Activated CD4-positive, alpha-beta T cell treated with anti-CD3 and anti-CD28 coated beads, Interleukin-2, amount 50 U/mL, for 48 hours (primary cell): ENCODE measurements at regions not wholly inside any gene's neighbourhood (a gene's known extent, or its start where the extent isn't known, plus 50 kb on each side); places are given as distances from the start of the nearest gene placed in this dataset.
"Not testable (repeated sequence)": the region's sequence is repeated elsewhere in the genome, so short reads cannot be mapped to it uniquely, and the experiment has no call there.

Experiments used
- DNase-seq, 2 experiments: peaks; one replicate each; pipeline ENCODE4 v3.0.0-alpha.2; 2020

DNA sequence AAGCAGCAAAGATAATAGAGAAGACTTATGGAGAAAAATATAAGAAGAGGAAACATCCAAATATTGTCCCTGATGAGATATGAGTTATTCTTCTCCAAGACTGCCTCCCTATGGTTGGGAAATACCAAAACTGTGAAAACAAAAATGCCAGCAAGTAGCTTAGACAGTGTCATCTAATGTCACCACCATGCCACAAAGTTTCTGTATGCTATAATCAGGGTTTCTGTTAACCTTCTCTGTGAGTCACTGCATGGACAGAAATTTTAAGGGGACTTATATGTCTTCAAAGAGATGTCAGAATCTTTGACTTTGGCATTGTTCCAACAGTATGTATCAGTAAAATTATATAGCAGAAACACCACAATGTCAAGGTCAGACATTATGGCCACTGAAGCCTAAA, 222.6 kb downstream of the KDM5D start:
- no peak for DNase-seq

DNA sequence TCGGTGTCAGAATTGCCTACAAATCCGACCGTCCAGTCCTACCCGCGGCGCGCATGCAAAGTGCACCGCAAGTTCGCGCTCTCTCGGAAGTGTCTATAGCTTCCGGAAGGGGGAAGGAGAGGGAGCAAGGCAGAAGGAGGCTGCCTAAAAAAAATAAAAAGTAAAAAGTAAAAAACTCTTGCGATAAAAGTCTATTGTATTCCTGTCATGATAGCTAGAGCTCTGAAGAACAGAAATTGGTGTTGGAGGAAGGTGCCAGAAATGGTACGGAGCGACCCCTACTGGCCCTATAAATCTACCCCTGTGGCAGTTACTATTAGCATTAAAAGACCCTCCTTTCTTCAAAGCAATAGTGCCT, 241.5 kb downstream of the KDM5D start:
- DNase-seq, result peak; percentile 20 to 34

DNA sequence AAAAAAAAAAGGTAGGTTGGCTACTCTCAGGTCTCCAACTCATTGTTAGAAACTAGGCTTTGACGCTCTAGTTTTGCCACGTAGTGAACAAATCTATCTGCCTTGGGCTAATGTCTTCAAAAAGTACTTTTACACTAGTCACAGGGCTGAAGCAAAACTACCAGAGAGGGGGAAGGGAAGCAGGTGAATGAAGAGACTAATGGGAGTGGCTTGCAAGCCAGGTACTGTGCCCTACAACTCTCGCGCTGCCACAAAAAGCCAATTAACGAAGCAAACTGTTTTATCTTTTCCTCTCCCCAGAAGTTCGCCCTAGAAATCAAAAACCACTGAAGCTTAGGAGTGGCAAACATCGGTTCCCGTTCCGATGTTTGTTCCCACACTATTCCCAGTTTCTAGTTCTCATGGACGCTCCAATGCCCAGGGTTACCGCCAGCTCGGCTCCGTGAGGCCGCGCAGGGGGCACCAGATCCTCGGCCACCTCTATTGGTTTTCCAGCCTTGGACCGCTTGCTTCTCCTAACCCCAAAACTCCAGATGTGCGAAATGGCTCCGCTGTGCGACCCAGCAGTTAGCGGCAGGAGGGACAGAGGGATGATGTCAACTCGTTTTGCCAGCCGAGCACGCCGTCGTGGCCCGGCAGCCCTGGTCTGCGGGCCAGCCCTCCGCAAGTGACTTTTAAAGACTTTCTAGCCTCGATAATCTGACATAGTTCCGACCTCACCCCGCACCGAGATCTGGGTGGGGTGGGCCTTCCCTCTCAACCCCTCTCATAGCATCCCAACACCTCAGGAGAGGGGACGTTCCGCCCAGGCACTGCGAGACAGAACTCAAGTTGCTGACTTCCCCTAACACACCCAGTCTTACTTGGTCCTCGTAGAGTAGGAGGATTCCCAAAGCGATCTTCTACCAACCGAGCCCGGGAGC, 242.1 kb downstream of the KDM5D start:
- peak in 1 of 2 experiments; percentile 3 for DNase-seq

DNA sequence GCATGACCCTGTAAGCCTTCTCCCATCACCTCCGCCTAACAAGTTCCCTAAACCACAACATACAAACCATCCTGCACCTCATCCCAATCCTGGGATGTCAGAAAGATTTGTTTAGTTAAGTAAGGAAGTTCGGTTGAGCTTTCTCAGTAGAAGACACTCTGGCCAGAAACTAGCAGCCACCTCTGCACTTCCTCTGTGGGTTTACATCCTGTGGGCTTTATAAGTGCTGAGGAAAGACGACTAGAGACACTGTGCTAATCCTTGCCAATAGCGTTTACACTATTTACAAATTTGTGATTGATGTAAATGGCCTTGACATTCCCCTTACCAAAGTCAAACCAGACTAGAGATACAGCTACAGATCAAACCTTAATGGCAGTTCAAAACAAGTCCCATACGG, 246.0 kb downstream of the KDM5D start:
- DNase-seq, result no peak

DNA sequence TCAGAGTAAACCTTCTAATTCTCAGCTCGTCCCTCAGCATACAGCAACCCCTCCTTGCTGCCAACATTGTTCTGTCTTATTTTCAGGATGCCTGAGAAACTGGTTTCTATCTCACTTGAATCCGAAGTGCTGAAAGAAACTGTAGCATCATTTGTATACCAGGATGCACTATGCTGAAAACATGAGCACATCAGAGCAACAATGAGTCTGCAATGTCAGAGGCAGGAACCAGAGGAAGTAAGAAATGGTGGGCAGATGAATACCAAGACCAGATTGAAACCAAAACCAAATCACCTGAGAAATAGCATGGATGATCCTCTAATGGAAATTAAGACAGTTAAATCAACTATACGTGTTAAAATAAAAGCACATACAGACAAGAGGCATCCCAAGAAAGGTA, 257.0 kb downstream of the KDM5D start:
- DNase-seq, result no peak

DNA sequence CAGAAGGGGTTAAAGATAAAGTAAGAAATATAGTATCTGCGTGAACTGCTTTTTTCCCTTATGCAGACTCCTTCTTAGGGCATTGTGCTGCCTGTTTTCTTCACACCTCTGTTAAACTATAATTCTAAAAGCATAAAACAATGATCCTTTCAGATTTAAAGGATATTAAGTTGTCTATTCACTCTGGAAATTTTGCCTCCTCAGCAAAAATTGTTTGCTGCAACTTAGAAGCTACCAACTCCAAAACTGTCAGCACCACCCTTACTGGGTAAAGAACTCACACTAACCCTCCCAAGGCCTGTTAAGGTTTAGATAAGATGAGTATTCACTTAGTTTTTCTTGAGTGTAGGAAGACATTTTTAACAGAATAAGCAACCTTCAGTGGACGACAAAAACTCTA, 259.5 kb downstream of the KDM5D start:
- DNase-seq, result no peak

DNA sequence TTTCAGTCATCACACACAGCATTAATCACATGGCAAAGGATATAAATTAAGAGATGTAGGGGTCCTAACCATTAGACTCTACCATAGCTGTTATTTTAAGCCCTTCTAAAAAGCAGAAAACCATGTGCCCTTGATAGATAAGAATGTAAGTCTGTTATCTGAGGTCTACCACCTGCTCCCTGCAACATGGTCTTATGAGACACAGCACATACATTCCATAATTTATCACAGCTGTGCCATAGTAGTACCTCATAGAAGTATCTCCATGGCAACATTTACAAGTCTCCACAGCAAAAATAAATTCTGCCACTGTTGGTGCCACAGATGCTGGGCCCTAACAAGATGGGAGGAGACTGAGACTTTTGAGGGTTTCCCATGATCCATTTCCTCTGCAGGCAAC, 265.4 kb downstream of the KDM5D start:
- DNase-seq, result no peak

DNA sequence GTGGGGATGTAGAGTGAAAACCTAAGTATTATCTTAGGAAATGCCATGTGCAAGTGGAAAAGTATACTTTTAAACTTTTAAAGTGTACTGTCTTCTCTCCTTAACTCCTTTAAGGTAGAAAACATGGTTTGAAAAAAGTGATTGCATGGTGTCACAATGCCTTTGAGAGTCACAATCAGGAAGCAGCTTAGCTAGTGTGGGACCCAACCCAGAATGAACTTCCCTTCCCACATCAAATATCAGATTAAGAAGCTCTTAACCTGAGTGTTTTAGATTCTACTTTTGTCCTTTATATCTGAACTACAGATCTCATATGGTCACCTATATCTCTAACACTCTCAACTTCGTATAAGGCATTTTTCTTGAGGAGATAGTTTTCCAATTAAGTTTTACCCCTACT, 266.6 kb downstream of the KDM5D start:
- no peak for DNase-seq

DNA sequence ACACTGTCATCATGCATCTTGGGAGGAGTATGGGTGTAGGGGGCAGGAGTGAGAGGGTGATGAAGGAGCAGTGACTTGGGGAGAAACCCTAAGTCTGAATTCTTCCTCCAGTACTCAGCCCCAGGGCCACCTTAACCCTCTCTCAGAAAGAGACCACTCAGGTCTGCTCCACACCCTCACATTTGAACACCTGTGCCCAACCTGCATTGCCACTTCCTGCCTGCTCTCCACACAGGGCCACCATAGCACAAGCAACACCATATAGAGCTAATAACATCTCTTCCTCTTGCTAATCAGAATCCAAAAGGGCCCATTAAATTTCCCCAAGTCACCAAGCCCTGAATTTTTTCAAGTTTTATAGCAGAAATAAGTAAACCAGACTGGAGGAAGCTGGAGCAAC, 278.7 kb downstream of the KDM5D start:
- DNase-seq, result no peak

DNA sequence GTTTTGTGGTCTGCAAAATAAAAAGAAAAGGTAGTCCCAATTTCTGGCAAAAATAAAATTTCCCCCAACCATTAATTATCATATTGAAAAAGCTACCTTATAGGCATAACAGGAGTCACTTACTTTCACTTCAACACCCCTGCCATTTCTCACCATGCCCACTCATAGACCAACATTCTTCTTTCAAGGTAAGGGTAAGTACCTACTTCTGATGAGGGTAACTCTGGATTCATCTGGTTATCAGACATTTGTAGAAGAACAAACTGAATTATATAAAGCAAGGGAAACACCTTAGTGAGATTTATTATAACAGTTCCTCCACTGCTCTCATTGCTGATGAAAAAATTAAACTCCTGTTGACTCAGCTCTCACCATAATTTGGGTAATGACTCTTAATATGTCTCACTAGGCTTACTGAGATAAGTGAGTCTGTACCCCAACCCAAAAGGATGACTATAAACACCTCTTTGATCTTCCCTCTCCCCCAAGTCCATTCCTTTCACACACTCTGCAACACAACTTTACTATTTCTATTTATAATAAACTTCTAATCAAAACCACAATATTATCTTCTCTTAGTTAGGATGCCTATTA, 287.6 kb downstream of the KDM5D start:
- DNase-seq, result no peak

DNA sequence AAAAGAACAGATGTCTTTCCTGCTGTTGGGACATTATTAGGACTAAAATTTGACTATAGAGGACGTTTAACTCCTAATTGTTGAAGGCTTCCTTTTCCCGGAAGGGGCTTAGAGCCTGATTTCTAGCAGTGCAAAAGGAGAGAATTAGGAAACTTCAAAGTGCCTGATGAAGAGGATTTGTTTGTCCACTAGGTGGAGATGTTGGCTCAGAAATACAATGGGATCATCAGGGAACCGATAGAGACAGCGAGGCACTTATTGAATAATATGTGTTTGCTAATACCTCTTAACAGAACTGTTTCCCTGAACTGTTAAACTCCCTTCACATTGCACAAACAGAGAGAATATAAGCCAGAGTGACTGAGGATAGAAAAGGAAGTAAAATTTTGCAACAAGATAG, 311.5 kb downstream of the KDM5D start:
- no peak for DNase-seq

DNA sequence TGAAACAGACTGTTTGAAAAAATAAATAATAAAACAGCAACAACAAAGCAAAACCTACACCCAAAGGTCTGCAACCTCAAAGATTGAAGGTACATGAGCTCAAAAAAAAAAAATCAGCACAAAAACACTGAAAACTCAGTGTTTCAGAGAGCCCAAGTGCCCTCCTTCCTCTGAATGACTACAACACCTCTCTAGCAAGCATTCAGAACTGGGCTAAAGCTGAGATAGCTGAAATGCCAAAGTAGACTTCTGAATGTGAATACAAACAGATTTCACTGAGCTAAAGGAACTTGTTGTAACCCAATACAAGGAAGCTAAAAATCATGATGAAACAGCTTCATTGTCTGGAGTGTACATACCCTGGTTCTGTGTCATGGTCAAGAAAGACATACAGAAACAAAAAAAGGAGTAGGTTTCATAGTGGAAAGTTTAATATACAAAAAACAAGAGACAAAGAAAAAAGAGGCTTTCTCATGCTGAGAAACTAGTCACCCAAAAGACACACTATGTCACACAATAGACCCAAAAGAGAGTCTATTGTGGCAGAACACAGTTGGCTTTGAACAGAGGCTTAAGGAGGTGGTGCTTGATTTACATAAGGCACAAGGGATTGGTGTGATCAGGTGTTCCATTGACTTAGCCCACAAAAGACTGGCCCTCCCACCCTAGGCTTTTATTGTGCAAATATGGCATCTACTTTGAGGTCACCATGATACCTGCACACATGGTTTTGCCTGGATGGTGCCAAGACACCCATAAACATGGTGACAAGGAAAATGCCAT, 316.6 kb downstream of the KDM5D start:
- DNase-seq, result no peak

DNA sequence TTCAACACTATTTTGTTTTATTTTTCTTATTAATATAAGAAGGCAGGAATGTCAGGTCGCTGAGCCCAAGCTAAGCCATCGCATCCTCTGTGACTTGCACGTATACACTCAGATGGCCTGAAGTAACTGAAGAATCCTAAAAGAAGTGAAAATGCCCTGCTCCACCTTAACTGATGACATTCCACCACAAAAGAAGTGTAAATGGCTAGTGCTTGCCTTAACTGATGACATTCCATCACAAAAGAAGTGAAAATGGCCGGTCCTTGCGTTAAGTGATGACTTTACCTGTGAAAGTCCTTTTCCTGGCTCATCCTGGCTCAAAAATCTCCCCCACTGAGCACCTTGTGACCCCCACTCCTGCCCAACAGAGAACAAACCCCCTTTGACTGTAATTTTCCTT, 317.3 kb downstream of the KDM5D start:
- not testable (repeated sequence) for DNase-seq

DNA sequence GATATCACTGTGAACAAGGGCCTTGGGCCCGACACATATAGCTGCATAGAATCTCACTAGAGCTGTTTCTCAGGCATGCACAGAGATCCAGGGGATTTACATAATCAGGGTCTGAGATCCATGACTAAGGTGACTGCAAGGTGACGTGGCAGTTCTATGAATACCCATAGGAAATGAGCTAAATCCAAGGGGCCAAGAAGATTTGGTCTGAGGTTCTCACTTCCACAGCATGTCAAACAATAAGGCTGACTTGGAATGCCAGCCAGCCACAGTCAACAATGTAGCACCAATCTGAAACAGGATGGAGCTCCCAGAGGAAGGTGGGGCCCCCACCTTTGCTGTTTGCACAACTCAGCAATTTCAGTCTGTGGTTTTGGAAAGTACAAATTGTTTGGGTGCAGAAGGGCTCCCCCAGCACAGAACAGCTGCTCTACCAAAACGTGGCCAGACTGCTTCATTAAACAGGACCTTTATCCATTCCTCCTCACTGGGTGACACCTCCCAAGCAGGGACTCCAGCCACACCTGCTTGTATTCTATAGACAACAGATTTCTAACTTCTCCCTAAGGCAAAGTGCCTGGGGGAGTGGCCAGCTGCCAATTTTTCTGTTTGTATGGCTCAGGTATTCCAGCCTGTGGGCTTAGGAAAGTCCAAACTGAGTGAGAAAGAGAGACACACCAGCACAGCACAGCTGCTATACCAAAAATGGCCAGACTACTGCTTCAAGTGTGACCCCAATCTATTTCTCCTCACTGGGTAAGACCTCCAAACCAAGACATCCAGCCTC, 333.4 kb downstream of the KDM5D start:
- no peak for DNase-seq

DNA sequence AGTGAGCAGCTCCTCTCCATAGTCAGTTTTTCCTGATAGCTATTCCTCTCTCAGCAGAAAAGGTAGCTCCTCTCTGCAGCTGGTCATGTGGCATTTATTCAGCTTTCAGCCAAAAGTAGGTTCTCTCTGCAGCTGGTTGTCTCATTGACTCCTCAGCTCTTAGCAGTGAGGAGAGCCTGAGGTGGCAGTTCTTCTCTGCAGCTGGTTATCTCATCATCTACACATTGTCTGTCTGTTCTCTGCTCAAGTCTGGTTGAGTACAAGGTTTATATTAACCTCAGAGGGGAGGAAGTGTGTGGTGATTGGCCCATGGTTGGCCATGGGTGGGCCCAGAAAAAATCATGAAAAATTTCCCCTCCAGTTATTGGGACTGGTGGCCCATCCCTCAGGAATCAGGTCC, 338.3 kb downstream of the KDM5D start:
- no peak for DNase-seq

DNA sequence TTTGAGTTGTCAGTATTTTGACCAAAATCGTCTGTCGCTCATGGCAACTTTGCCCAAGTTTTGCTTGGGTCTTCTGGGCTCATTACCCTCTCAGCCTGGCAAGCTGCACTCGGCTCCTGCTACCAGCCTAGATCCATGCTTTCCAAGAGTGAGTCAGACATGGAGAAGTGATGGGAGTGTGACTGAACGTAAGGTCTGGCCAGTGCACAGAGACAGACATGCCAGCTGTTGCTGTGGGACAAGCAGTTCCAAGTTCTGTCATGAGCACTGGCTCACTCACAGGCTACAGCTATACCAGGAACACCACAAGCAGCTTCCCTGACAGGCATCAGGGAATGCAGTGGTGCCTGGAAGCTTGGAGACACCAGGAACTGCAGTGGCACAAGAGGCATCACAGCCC, 338.9 kb downstream of the KDM5D start:
- no peak for DNase-seq

DNA sequence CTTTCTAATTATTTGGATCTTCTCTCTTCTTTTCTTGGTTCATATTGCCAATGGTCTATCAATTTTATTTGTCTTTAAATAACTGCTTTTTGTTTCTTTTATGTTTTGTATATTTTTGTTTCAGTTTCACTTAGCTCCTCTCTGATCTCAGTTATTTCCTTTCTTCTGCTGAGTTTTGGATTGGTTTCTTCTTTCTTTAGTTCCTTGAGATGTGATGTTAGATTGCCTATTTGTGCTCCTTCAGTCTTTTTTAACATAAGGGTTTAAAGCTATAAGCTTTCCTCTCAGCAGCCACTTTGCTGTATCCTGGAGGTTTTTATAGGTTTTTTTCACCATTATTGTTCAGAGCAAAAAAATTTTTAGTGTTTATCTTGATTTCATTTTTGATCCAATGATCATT, 351.6 kb downstream of the KDM5D start:
- DNase-seq, result no peak

DNA sequence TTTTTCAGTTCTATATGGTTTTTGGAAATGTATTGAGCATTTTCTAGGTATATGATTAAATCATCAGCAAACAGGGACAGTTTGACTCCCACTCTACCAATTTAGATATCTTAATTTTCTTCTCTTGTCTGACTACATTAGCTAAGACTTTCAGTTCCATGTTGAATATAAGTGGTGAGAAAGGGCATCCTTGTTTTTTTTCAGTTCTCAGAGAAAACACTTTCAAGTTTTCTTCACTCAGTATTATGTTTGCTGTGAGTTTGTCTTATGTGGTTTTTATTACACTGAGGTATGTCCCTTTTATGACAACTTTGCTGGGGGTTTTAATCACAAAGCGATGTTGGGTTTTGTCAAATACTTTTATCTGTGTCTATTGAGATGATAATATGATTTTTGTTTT, 352.6 kb downstream of the KDM5D start:
- no peak for DNase-seq

DNA sequence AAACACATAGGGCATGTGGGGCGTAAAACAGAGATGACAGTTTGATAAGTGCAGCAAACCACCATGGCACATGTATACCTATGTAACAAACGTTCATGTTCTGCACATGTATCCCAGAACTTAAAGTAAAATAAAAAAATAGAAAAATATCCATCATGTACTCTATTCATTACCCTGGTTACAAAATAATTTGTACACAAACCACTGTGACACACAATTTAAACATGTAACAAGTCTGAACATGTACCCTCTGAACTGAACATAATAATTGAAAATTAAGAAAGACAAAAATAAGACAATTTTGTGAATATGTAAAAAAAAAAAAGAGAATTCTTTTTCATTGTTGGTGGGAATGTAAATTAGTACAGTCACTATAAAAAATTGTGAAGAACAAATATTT, 379.2 kb downstream of the KDM5D start:
- DNase-seq, result no peak

DNA sequence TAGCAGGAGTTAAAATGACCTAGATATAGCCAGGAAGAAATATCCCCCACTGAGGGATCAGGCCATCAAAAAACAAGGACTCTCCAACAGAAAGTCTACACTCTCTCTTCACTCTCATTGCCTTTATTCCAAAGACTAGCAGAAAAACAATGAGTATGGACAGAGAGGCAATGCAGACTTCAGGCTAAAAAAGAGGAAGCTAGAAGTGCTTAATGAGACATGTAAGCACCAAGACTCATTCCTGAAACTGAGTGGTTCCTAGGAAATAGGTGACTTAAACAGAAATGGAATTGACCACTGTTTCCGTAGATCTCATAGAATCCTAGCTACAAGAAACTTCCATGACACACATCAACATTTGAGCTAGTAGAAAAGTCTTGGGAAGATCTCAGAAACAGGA, 387.3 kb downstream of the KDM5D start:
- no peak for DNase-seq

DNA sequence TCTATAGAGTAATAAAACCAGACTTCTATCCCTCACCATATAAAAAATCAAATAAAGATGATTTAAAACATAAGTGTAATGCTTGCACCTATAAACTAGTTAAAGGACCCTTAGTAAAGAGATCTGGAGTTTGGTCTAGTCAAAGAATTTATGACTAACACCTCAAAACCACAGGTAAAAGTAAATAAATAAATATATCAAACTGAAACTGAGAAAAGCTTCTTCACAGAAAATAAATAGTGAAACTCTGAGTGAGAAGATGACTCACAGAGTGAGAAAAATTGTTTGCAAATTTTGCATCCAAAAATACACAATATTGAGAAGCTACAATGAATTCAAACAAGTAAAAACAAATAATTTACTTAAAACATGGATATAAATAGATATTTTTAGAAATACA, 387.8 kb downstream of the KDM5D start:
- DNase-seq, result no peak

DNA sequence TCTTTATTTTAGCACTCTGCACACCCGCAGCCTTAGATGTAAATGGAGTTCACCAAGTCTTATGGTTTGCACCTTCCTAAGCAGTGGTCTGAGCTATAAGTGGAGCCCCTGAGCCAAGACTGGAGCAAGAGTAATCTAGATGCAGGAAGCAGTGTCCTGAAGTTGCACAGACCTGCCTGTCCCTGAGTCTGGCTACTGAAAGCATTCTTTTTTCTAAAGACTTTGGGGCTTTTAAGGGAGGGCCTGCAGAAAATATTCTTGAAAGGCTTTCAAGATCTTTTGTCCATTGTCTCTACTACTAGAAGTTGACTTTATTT, 389.7 kb downstream of the KDM5D start:
- no peak for DNase-seq
